Right renal cortex interstitium (tissue), 3 donors: ENCODE measurements at regions not wholly inside any gene's neighbourhood (a gene's known extent, or its start where the extent isn't known, plus 50 kb on each side); places are given as distances from the start of the nearest gene placed in this dataset.
A peak's percentile ranks its signal among the peaks of the same experiment; 100 is the strongest.

ENCODE experiments used
- DNase-seq, 3 donors: peaks; one replicate each; pipeline ENCODE4 v3.0.0-alpha.2; 2013; ENCODE audit warnings: low read depth in 3 of 3, low spot score in 2 of 3

- DNase-seq = no peak
Observed at GRCh38 chr5:136425921-136426320, 60.6 kb upstream of the TRPC7 start.

- peak; percentile 62 to 74 (median 69) for DNase-seq
Observed at GRCh38 chr5:136424835-136425584, 59.7 kb upstream of the TRPC7 start.

- DNase-seq = no peak
Observed at GRCh38 chr5:136423944-136424606, 58.7 kb upstream of the TRPC7 start.

- DNase-seq = peak in 1 of 3 donors; percentile 56
Observed at GRCh38 chr5:136420168-136420898, 55.0 kb upstream of the TRPC7 start.

- DNase-seq = no peak
Observed at GRCh38 chr5:136418301-136418700, 53.0 kb upstream of the TRPC7 start.
